RWPE2 (cell line): ENCODE measurements at regions not wholly inside any gene's neighbourhood (a gene's known extent, or its start where the extent isn't known, plus 50 kb on each side); places are given as distances from the start of the nearest gene placed in this dataset.

ENCODE experiments used
- ATAC-seq: fragments of 200-7000 bp; cut with Tn5 transposase; 3 replicates; pipeline ENCODE4 v1.9.1; 2021; ENCODE audit warnings: low read depth
- DNase-seq: peaks from one replicate; pipeline ENCODE4 v3.0.0-alpha.2; 2020; ENCODE audit warnings: low spot score
- H3K27ac ChIP-seq: fragments of 450-650 bp; 2 replicates; pipeline ENCODE4 v1.5.1; 2017; ENCODE audit warnings: mild to moderate bottlenecking; ENCODE audit not compliant: poor library complexity, severe bottlenecking
- H3K27me3 ChIP-seq: fragments of 250-450 bp; sonication (Bioruptor Pico); 2 replicates; pipeline ENCODE4 v1.5.1; 2021; ENCODE audit warnings: mild to moderate bottlenecking, moderate library complexity; ENCODE audit not compliant: insufficient read depth, poor library complexity, severe bottlenecking
- H3K36me3 ChIP-seq: fragments of 250-450 bp; sonication (Bioruptor Pico); 2 replicates; pipeline ENCODE4 v1.5.1; 2020; ENCODE audit warnings: low read depth, mild to moderate bottlenecking, moderate library complexity
- H3K4me1 ChIP-seq: fragments of 250-450 bp; sonication (Bioruptor Pico); 2 replicates; pipeline ENCODE4 v1.5.1; 2021; ENCODE audit warnings: mild to moderate bottlenecking, moderate library complexity; ENCODE audit not compliant: insufficient read depth, poor library complexity, severe bottlenecking
- H3K4me3 ChIP-seq: fragments of 250-450 bp; sonication (Bioruptor Pico); 2 replicates; pipeline ENCODE4 v1.5.1; 2021; ENCODE audit warnings: mild to moderate bottlenecking, moderate library complexity; ENCODE audit not compliant: severe bottlenecking
- H3K9me3 ChIP-seq: fragments of 250-450 bp; sonication (Bioruptor Pico); 2 replicates; pipeline ENCODE4 v1.5.1; 2021; ENCODE audit warnings: mild to moderate bottlenecking, moderate library complexity; ENCODE audit not compliant: severe bottlenecking
- CTCF ChIP-seq: fragments of 450-650 bp; IDR thresholded peaks from one replicate; pipeline ENCODE4 v1.5.1; 2017; ENCODE audit warnings: mild to moderate bottlenecking, moderate library complexity; ENCODE audit not compliant: poor library complexity, severe bottlenecking

- no peaks in the 10 kb centered on the region for H3K36me3 ChIP-seq
- no peak for DNase-seq
- H3K4me1 ChIP-seq = no peaks in the 10 kb centered on the region
- no peak for TF ChIP-seq CTCF
- no peak for ATAC-seq
- H3K27me3 ChIP-seq = no peaks in the 10 kb centered on the region
- no peak overlapping the region for H3K27ac ChIP-seq
- H3K9me3 ChIP-seq = peaks cover 2% of the 10 kb centered on the region
- H3K4me3 ChIP-seq = no peak overlapping the region
These were observed 271.0 kb upstream of the RIOK2 start for GRCh38 chr5:97454015-97454414.

- DNase-seq = no peak
These were observed 272.9 kb upstream of the RIOK2 start for GRCh38 chr5:97455996-97456395.

GRCh38 chr5:97458851-97459250 is 275.8 kb upstream of the RIOK2 start:
- ATAC-seq = no peak
- H3K36me3 ChIP-seq = no peaks in the 10 kb centered on the region
- no peaks in the 10 kb centered on the region for H3K27me3 ChIP-seq
- no peaks in the 10 kb centered on the region for H3K4me1 ChIP-seq
- H3K27ac ChIP-seq = no peak overlapping the region
- H3K4me3 ChIP-seq = no peak overlapping the region
- no peaks in the 10 kb centered on the region for H3K9me3 ChIP-seq
- DNase-seq = no peak
- TF ChIP-seq CTCF = no peak

More at GRCh38 chr5:97455996-97456395, 272.9 kb upstream of the RIOK2 start:
- ATAC-seq = no peak
- no peak overlapping the region for H3K27ac ChIP-seq
- no peaks in the 10 kb centered on the region for H3K36me3 ChIP-seq
- TF ChIP-seq CTCF = no peak
- H3K27me3 ChIP-seq = no peaks in the 10 kb centered on the region
- no peaks in the 10 kb centered on the region for H3K4me1 ChIP-seq
- H3K4me3 ChIP-seq = no peak overlapping the region
- no peaks in the 10 kb centered on the region for H3K9me3 ChIP-seq

GRCh38 chr5:97471951-97472350 is 288.9 kb upstream of the RIOK2 start:
- ATAC-seq (no peak), DNase-seq (peak; percentile 52)
- Histone ChIP-seq H3K27ac (no peak overlapping the region), H3K9me3 (no peaks in the 10 kb centered on the region), H3K36me3 (no peaks in the 10 kb centered on the region), H3K4me1 (peaks cover 3% of the 10 kb centered on the region), H3K4me3 (no peak overlapping the region), H3K27me3 (no peaks in the 10 kb centered on the region)
- no peak for TF ChIP-seq CTCF

- H3K4me3 ChIP-seq = no peak overlapping the region
- no peak for ATAC-seq
- no peak for DNase-seq
- TF ChIP-seq CTCF = no peak
- H3K36me3 ChIP-seq = no peaks in the 10 kb centered on the region
- H3K27ac ChIP-seq = no peak overlapping the region
- H3K9me3 ChIP-seq = no peaks in the 10 kb centered on the region
- peaks cover 3% of the 10 kb centered on the region for H3K4me1 ChIP-seq
- H3K27me3 ChIP-seq = no peaks in the 10 kb centered on the region
These were observed 292.8 kb upstream of the RIOK2 start for GRCh38 chr5:97475847-97476246.
